Epithelial cell of proximal tubule (primary cell): ENCODE measurements at regions not wholly inside any gene's neighbourhood (a gene's known extent, or its start where the extent isn't known, plus 50 kb on each side); places are given as distances from the start of the nearest gene placed in this dataset.

Experiments used
- DNase-seq: peaks from one replicate; pipeline ENCODE4 v3.0.0-alpha.2; 2011; ENCODE audit warnings: low read depth
- H3K4me3 ChIP-seq: 2 replicates; pipeline ENCODE4 v1.5.1; 2011; ENCODE audit warnings: low read depth, mild to moderate bottlenecking, low read length
- TF ChIP-seq, protein P1 (sequence below): conservative IDR thresholded peaks from 2 replicates; pipeline ENCODE4 v1.5.1; 2012; ENCODE audit warnings: low read depth, mild to moderate bottlenecking, low read length

DNA sequence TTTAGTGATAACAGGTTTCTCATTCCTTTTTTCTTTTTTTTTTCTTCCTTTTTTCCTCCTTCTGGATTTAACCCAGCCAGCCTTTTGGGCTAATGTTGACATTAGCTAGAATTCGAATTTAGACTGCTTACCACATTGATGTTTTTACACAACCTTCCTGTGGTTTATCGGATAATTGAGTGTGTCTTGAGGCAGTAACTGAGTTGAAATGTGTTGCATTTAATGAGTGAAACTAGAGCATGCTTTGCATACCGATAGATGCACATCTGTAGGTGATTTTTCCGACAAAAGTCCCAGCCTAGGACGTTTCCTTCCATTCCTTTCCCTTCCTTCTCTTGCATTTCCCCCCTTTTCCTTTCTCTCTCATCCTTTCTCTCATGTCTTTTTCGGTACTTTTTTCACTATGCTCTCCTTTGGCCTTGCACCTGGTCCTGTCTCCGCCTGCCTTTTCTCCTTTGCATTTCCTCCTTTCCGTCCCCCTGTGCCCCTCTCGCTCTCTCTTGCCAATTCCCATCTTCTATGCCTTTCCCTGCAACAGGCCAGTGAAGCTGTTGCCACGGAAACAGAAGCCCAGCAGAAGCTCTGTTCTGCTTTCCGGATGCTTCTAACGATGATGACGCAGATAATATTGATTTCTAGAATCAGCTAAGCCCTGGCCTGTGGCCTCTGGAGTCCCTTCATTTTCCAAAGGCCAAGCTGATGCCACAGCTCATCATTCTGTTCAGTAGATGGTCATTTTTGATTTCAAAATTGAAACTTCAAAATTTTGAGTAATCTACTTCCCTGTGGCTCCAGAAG is 76.1 kb downstream of the SLC25A47 start:
- H3K4me3 ChIP-seq, result no peak overlapping the region
- no peak for DNase-seq
- TF ChIP-seq, protein P1, sequence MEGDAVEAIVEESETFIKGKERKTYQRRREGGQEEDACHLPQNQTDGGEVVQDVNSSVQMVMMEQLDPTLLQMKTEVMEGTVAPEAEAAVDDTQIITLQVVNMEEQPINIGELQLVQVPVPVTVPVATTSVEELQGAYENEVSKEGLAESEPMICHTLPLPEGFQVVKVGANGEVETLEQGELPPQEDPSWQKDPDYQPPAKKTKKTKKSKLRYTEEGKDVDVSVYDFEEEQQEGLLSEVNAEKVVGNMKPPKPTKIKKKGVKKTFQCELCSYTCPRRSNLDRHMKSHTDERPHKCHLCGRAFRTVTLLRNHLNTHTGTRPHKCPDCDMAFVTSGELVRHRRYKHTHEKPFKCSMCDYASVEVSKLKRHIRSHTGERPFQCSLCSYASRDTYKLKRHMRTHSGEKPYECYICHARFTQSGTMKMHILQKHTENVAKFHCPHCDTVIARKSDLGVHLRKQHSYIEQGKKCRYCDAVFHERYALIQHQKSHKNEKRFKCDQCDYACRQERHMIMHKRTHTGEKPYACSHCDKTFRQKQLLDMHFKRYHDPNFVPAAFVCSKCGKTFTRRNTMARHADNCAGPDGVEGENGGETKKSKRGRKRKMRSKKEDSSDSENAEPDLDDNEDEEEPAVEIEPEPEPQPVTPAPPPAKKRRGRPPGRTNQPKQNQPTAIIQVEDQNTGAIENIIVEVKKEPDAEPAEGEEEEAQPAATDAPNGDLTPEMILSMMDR, result no peak

DNA sequence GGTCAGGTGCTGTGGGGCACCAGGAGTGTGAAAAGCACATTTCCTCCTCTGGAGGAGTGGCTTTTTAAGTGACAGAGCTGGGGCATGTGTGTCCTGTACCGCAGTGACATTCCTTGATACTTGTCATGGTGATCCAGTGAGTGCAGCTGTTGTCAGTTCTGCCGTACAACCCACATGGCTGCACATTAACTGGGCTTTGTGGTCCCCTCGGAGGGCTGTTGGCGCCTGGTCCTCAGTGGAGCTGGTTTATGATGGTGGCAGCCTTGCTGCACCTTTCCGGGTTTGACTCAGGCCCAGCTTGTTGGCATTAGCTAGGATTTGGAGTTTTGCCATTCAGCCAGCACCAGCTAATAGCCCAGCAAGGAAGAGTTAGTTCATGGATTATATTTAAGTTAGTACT is 77.0 kb downstream of the SLC25A47 start:
- no peak for DNase-seq
- no peak overlapping the region for H3K4me3 ChIP-seq
- TF ChIP-seq, protein P1, result no peak

DNA sequence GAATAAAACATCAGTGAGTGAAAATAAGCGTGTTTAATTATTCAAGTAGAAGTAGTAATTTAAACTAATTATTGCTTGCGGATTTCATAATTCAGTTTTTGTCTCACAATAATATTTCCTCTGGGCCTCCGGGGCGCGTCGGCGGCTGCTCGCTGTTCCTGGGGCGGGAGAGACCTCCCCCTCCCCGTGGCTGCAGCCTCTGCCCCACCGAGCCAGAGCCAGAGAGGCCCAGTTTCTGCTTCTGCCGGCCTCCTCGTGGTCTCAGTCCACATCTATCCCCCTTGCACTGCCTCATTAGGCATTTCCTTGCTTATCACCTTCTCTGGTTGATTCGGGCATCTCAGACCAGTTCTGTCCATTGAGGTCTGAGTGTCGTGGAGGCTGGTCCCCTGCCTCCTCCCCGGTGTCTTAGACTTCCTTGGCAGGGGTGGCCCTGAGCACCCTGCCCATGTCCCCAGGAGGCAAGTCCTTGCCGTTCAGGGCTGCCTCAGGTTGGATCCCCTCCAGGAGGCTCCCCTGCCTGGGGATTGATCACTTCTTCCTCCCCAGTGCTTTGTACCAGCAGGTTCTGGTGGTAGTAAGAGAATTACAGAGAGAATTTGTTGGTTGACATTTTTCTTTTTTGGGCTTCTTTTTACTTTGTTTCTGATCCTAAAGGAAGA is 78.0 kb downstream of the SLC25A47 start:
- no peak for DNase-seq
- H3K4me3 ChIP-seq, result no peak overlapping the region
- TF ChIP-seq, protein P1, result no peak

DNA sequence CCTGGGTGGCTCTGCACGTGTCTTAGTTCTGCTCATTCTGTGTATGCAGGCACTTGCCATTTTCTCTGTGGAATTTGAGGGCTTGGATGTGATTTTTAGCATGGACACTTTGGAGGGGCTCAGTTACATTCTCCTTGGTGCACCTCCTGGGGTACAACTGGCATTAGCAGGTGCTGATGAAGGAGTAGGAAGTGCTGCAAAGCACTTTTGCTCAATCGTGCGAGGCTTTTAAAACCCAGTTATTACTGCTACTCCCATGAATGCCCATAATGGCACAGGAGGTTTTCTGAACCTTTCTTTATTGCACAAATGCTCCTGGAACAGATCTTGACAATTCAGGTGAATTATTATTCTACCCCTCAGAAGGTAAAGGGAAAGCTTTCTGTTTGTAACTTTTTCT is 78.7 kb downstream of the SLC25A47 start:
- no peak overlapping the region for H3K4me3 ChIP-seq
- DNase-seq, result no peak
- TF ChIP-seq, protein P1, result no peak

DNA sequence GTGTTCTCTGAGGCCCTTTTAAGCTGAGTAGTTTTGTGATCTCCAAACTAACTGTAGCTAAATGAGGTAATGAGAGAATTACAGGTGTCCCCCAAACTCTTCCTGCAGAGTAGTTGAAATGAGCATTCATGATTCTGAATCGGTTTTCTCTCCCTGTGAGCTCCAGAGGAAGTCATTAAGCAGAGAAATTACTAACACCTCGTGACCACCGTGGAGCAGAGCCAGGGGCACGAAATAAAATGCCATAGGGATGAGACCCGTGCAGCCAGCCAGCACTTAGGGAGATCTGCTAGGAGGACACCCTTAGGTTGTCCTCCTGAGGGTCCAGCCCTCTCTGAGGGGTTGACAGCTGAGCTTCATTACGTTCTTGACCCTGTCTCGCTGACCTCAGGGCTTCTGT is 79.5 kb downstream of the SLC25A47 start:
- no peak overlapping the region for H3K4me3 ChIP-seq
- TF ChIP-seq, protein P1, result no peak
- no peak for DNase-seq

DNA sequence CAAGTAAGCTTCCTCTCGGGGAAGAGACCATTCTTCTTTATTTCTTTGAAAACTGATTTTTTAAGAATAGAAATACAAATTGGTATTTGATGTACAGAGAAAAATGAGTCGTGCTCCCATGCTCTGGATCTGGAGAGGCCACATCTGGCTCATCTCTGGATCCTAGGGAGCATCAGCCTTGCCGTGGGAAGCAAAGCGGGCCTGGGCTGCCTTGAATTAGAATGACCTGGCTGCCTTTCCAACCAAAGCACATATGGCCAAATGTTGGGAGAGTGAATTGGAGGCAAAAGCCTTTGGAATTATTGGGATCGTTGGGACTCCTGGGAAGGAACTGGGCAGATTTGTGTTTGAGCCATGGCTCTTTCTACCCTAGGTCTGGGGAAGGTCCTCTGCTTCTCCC is 80.0 kb downstream of the SLC25A47 start:
- TF ChIP-seq, protein P1, result no peak
- H3K4me3 ChIP-seq, result no peak overlapping the region
- no peak for DNase-seq
